ENCODE measurements at regions not wholly inside any gene's neighbourhood (a gene's known extent, or its start where the extent isn't known, plus 50 kb on each side); places are given as distances from the start of the nearest gene placed in this dataset.

DNA sequence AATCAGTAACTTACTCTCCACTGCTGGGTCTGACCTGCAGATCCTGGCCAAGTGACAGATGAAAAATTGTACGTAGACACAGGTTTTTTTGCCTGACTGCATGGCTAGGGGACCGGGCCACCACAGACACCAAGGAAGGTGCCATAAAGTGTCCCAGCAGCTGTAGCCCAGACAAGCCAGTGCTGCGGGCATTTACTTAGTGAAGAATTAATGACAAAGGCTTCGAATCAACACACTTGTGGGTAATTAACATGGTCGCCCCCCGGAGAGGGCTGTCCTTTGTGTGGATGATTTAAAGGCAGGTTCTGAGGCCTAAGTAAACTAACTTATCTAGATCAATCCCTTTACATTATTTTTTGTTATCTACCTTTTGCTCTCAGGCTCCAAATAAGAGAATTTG is 1709.1 kb upstream of the LRRTM1 start:
- TF ChIP-seq, protein P1, sequence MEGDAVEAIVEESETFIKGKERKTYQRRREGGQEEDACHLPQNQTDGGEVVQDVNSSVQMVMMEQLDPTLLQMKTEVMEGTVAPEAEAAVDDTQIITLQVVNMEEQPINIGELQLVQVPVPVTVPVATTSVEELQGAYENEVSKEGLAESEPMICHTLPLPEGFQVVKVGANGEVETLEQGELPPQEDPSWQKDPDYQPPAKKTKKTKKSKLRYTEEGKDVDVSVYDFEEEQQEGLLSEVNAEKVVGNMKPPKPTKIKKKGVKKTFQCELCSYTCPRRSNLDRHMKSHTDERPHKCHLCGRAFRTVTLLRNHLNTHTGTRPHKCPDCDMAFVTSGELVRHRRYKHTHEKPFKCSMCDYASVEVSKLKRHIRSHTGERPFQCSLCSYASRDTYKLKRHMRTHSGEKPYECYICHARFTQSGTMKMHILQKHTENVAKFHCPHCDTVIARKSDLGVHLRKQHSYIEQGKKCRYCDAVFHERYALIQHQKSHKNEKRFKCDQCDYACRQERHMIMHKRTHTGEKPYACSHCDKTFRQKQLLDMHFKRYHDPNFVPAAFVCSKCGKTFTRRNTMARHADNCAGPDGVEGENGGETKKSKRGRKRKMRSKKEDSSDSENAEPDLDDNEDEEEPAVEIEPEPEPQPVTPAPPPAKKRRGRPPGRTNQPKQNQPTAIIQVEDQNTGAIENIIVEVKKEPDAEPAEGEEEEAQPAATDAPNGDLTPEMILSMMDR (IDR thresholded peaks at IDR 0.05; ENCODE audit: borderline replicate concordance, extremely low read depth, low read length, poor library complexity, severe bottlenecking): no peak
- TF ChIP-seq EZH2 (IDR thresholded peaks at IDR 0.05; ENCODE audit: borderline replicate concordance, low read depth, low read length, severe bottlenecking): no peak
